Parathyroid adenoma (tissue), 2 donors: ENCODE measurements at regions not wholly inside any gene's neighbourhood (a gene's known extent, or its start where the extent isn't known, plus 50 kb on each side); places are given as distances from the start of the nearest gene placed in this dataset.

Source experiments
- H2AFZ ChIP-seq: fragments of 300-600 bp; sonication (generic); one replicate; pipeline ENCODE4 v1.7.0; 2017; ENCODE audit warnings: antibody characterized with exemption, mild to moderate bottlenecking
- H3K27ac ChIP-seq: fragments of 300-600 bp; sonication (generic); one replicate; pipeline ENCODE4 v1.7.0; 2017
- H3K27me3 ChIP-seq: fragments of 300-600 bp; sonication (generic); one replicate; pipeline ENCODE4 v1.7.0; 2017; ENCODE audit warnings: low read length; ENCODE audit not compliant: control insufficient read depth, insufficient read depth
- H3K36me3 ChIP-seq: fragments of 300-600 bp; sonication (generic); one replicate; pipeline ENCODE4 v1.7.0; 2017; ENCODE audit warnings: low read length; ENCODE audit not compliant: control insufficient read depth, insufficient read depth
- H3K4me1 ChIP-seq: fragments of 300-600 bp; sonication (generic); one replicate; pipeline ENCODE4 v1.7.0; 2017; ENCODE audit warnings: control low read depth
- H3K4me2 ChIP-seq: fragments of 300-600 bp; sonication (generic); one replicate; pipeline ENCODE4 v1.7.0; 2017; ENCODE audit warnings: low read length
- H3K4me3 ChIP-seq: fragments of 300-600 bp; sonication (generic); one replicate; pipeline ENCODE4 v1.7.0; 2017; ENCODE audit warnings: low read depth, low read length
- H3K79me2 ChIP-seq: fragments of 300-600 bp; sonication (generic); one replicate; pipeline ENCODE4 v1.7.0; 2017; ENCODE audit warnings: control low read depth
- H3K9ac ChIP-seq: fragments of 300-600 bp; sonication (generic); one replicate; pipeline ENCODE4 v1.7.0; 2017; ENCODE audit warnings: mild to moderate bottlenecking
- H3K9me3 ChIP-seq: fragments of 300-600 bp; sonication (generic); one replicate; pipeline ENCODE4 v1.7.0; 2017; ENCODE audit warnings: low read length; ENCODE audit not compliant: control insufficient read depth
- CTCF ChIP-seq: fragments of 300-600 bp; sonication (generic); IDR thresholded peaks from one replicate; pipeline ENCODE4 v1.7.0; 2017; ENCODE audit warnings: antibody characterized with exemption, mild to moderate bottlenecking
- donor health status: primary hyperparathyroidism.

- no peak for TF ChIP-seq CTCF
- H3K79me2 ChIP-seq, result no peaks in the 10 kb centered on the region
- H3K4me2 ChIP-seq, result no peak overlapping the region
- no peak overlapping the region for H3K27ac ChIP-seq
- H3K27me3 ChIP-seq, result no peaks in the 10 kb centered on the region
- H3K4me1 ChIP-seq, result no peaks in the 10 kb centered on the region
- H3K36me3 ChIP-seq, result no peaks in the 10 kb centered on the region
- no peak overlapping the region for H3K9ac ChIP-seq
- H3K9me3 ChIP-seq, result no peaks in the 10 kb centered on the region
- H3K4me3 ChIP-seq, result no peak overlapping the region
- H2AFZ ChIP-seq, result no peak overlapping the region
Observed at GRCh38 chr2:181330286-181330685, 126.9 kb upstream of the ITGA4 start.

GRCh38 chr2:181332044-181332605 is 125.1 kb upstream of the ITGA4 start:
- Histone ChIP-seq H3K4me3 (no peak overlapping the region), H2AFZ (no peak overlapping the region), H3K4me2 (no peak overlapping the region), H3K9me3 (no peaks in the 10 kb centered on the region), H3K9ac (no peak overlapping the region), H3K27ac (no peak overlapping the region), H3K36me3 (no peaks in the 10 kb centered on the region), H3K79me2 (no peaks in the 10 kb centered on the region), H3K4me1 (no peaks in the 10 kb centered on the region), H3K27me3 (no peaks in the 10 kb centered on the region)
- TF ChIP-seq CTCF, result no peak

- H3K9ac ChIP-seq, result no peak overlapping the region
- H3K27me3 ChIP-seq, result no peaks in the 10 kb centered on the region
- no peak overlapping the region for H3K4me3 ChIP-seq
- H3K4me1 ChIP-seq, result no peaks in the 10 kb centered on the region
- no peak for TF ChIP-seq CTCF
- no peak overlapping the region for H2AFZ ChIP-seq
- H3K36me3 ChIP-seq, result no peaks in the 10 kb centered on the region
- no peaks in the 10 kb centered on the region for H3K9me3 ChIP-seq
- no peak overlapping the region for H3K27ac ChIP-seq
- no peak overlapping the region for H3K4me2 ChIP-seq
- no peaks in the 10 kb centered on the region for H3K79me2 ChIP-seq
Observed at GRCh38 chr2:181334158-181334826, 122.9 kb upstream of the ITGA4 start.

- H3K4me1 ChIP-seq, result no peaks in the 10 kb centered on the region
- H3K36me3 ChIP-seq, result no peaks in the 10 kb centered on the region
- no peak overlapping the region for H3K9ac ChIP-seq
- no peaks in the 10 kb centered on the region for H3K9me3 ChIP-seq
- H3K79me2 ChIP-seq, result no peaks in the 10 kb centered on the region
- H2AFZ ChIP-seq, result no peak overlapping the region
- no peak overlapping the region for H3K4me2 ChIP-seq
- no peak for TF ChIP-seq CTCF
- no peak overlapping the region for H3K27ac ChIP-seq
- no peaks in the 10 kb centered on the region for H3K27me3 ChIP-seq
- H3K4me3 ChIP-seq, result no peak overlapping the region
Observed at GRCh38 chr2:181340891-181341290, 116.3 kb upstream of the ITGA4 start.
